HepG2 (cell line): ENCODE measurements at regions not wholly inside any gene's neighbourhood (a gene's known extent, or its start where the extent isn't known, plus 50 kb on each side); places are given as distances from the start of the nearest gene placed in this dataset.
A peak's percentile ranks its signal among the peaks of the same experiment; 100 is the strongest.

Source experiments
- ARHGAP35 ChIP-seq: sonication (generic); formaldehyde crosslinking; IDR thresholded peaks from 2 replicates; pipeline ENCODE4 v1.9.0; 2022; ENCODE audit warnings: mild to moderate bottlenecking, inconsistent platforms, moderate library complexity, missing genetic modification reagents, borderline replicate concordance
- BRCA1 ChIP-seq: sonication (generic); formaldehyde crosslinking; IDR thresholded peaks from 2 replicates; pipeline ENCODE4 v1.4.0; 2020; ENCODE audit warnings: missing genetic modification reagents
- GABPB1 ChIP-seq: IDR thresholded peaks from 2 replicates; pipeline ENCODE4 v1.6.1; 2016; ENCODE audit warnings: mild to moderate bottlenecking, missing genetic modification reagents, moderate library complexity, missing compliant biosample characterization
- HCFC1 ChIP-seq: fragments of 150-350 bp; IDR thresholded peaks from 2 replicates; pipeline ENCODE4 v1.6.1; 2014; ENCODE audit warnings: low read depth, low read length
- IRF2 ChIP-seq: IDR thresholded peaks from 2 replicates; pipeline ENCODE4 v1.6.1; 2018; ENCODE audit warnings: missing genetic modification reagents, missing compliant biosample characterization
- PHF8 ChIP-seq: sonication (generic); formaldehyde crosslinking; IDR thresholded peaks from 2 replicates; pipeline ENCODE4 v1.5.0; 2020; ENCODE audit warnings: missing genetic modification reagents
- REL ChIP-seq: sonication (generic); formaldehyde crosslinking; conservative IDR thresholded peaks from 2 replicates; pipeline ENCODE4 v1.8.0; 2022; ENCODE audit warnings: mild to moderate bottlenecking, missing genetic modification reagents, moderate library complexity
- RORA ChIP-seq: sonication (generic); formaldehyde crosslinking; IDR thresholded peaks from 2 replicates; pipeline ENCODE4 v1.5.0; 2020; ENCODE audit warnings: mild to moderate bottlenecking, missing genetic modification reagents, moderate library complexity
- THYN1 ChIP-seq: sonication (generic); formaldehyde crosslinking; IDR thresholded peaks from 2 replicates; pipeline ENCODE4 v1.8.1; 2023; ENCODE audit warnings: low read depth, mild to moderate bottlenecking, moderate library complexity, missing genetic modification reagents, borderline replicate concordance
- TSC22D2 ChIP-seq: sonication (generic); formaldehyde crosslinking; IDR thresholded peaks from 2 replicates; pipeline ENCODE4 v1.5.1; 2020; ENCODE audit warnings: missing genetic modification reagents, mild to moderate bottlenecking, borderline replicate concordance
- ZMYM3 ChIP-seq: sonication (generic); formaldehyde crosslinking; IDR thresholded peaks from 2 replicates; pipeline ENCODE4 v1.5.1; 2020; ENCODE audit warnings: mild to moderate bottlenecking, missing genetic modification reagents
- ZNF230 ChIP-seq: sonication (generic); formaldehyde crosslinking; IDR thresholded peaks from 2 replicates; pipeline ENCODE4 v1.4.0; 2020; ENCODE audit warnings: mild to moderate bottlenecking, missing genetic modification reagents
- ZNF644 ChIP-seq: IDR thresholded peaks from 2 replicates; pipeline ENCODE4 v1.6.1; 2016; ENCODE audit warnings: low read depth
- ZNF709 ChIP-seq: sonication (generic); formaldehyde crosslinking; IDR thresholded peaks from 2 replicates; pipeline ENCODE4 v1.5.0; 2020; ENCODE audit warnings: mild to moderate bottlenecking, missing genetic modification reagents
- TF ChIP-seq, protein P1 (sequence below): sonication (generic); formaldehyde crosslinking; IDR thresholded peaks from 2 replicates; pipeline ENCODE4 v1.5.0; 2020; ENCODE audit warnings: mild to moderate bottlenecking, missing genetic modification reagents
- TF ChIP-seq, protein P2 (sequence below), 2 experiments: sonication (generic) in 1 of 2; formaldehyde crosslinking in 1 of 2; IDR thresholded peaks; 2 replicates each; pipeline versions ENCODE4 v1.4.0 to v1.6.1; 2016 to 2020; ENCODE audit warnings: borderline replicate concordance in 1 of 2, low read depth in 1 of 2, mild to moderate bottlenecking in 1 of 2, missing genetic modification reagents in 1 of 2
- TF ChIP-seq, protein P3 (sequence below): sonication (generic); formaldehyde crosslinking; IDR thresholded peaks from 2 replicates; pipeline ENCODE4 v1.8.0; 2022; ENCODE audit warnings: mild to moderate bottlenecking, missing genetic modification reagents, moderate library complexity
- TF ChIP-seq, protein P4 (sequence below): sonication (generic); formaldehyde crosslinking; IDR thresholded peaks from 2 replicates; pipeline ENCODE4 v1.5.0; 2020; ENCODE audit warnings: mild to moderate bottlenecking, missing genetic modification reagents, borderline replicate concordance
- TF ChIP-seq, protein P5 (sequence below): sonication (generic); formaldehyde crosslinking; IDR thresholded peaks from 2 replicates; pipeline ENCODE4 v1.5.0; 2020; ENCODE audit warnings: missing genetic modification reagents, mild to moderate bottlenecking, borderline replicate concordance

DNA sequence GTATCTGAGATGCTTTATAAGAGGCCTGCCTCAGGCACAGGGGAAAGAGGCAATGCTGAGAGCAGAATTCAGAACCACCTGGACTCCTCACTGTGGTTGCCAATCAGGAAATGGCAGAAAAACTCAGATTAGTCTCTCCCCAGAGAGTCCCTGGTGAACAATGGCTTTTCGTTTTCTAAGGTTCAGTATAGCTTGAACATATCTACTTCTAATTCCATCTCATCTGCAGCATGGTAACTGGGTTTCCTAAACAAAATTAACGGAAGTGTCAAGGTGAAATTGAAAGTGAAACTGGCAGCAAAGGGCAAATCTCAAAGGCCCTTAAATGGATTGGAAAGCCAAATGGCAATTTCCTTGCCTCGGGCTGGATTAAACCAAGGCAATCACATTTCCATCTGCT is 480.2 kb upstream of the ACVR2A start (continued):
- TF ChIP-seq, protein P1, sequence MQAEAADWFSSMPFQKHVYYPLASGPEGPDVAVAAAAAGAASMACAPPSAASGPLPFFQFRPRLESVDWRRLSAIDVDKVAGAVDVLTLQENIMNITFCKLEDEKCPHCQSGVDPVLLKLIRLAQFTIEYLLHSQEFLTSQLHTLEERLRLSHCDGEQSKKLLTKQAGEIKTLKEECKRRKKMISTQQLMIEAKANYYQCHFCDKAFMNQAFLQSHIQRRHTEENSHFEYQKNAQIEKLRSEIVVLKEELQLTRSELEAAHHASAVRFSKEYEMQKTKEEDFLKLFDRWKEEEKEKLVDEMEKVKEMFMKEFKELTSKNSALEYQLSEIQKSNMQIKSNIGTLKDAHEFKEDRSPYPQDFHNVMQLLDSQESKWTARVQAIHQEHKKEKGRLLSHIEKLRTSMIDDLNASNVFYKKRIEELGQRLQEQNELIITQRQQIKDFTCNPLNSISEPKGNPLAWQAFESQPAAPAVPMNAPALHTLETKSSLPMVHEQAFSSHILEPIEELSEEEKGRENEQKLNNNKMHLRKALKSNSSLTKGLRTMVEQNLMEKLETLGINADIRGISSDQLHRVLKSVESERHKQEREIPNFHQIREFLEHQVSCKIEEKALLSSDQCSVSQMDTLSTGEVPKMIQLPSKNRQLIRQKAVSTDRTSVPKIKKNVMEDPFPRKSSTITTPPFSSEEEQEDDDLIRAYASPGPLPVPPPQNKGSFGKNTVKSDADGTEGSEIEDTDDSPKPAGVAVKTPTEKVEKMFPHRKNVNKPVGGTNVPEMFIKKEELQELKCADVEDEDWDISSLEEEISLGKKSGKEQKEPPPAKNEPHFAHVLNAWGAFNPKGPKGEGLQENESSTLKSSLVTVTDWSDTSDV (CRISPR knock-in tag): no peak
- TF ChIP-seq REL (CRISPR knock-in tag) (no peak), ZNF709 (CRISPR knock-in tag) (0 out of 2 replicates have a peak, but pooled peaks have one; percentile 11), ARHGAP35 (CRISPR knock-in tag) (no peak), ZMYM3 (CRISPR knock-in tag) (no peak), IRF2 (peak; percentile 99), GABPB1 (CRISPR knock-in tag) (peak; percentile 36; the same call in 1 of the 2 replicates), RORA (CRISPR knock-in tag) (no peak), PHF8 (CRISPR knock-in tag) (peak; percentile 28; the same call in 1 of the 2 replicates), HCFC1 (no peak), ZNF230 (CRISPR knock-in tag) (no peak), ZNF644 (CRISPR knock-in tag) (peak; percentile 80), BRCA1 (CRISPR knock-in tag) (no peak), THYN1 (CRISPR knock-in tag) (no peak), TSC22D2 (CRISPR knock-in tag) (no peak)
- TF ChIP-seq, protein P2, sequence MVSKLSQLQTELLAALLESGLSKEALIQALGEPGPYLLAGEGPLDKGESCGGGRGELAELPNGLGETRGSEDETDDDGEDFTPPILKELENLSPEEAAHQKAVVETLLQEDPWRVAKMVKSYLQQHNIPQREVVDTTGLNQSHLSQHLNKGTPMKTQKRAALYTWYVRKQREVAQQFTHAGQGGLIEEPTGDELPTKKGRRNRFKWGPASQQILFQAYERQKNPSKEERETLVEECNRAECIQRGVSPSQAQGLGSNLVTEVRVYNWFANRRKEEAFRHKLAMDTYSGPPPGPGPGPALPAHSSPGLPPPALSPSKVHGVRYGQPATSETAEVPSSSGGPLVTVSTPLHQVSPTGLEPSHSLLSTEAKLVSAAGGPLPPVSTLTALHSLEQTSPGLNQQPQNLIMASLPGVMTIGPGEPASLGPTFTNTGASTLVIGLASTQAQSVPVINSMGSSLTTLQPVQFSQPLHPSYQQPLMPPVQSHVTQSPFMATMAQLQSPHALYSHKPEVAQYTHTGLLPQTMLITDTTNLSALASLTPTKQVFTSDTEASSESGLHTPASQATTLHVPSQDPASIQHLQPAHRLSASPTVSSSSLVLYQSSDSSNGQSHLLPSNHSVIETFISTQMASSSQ (IDR thresholded peaks at IDR 0.05; ENCODE audit: low read depth): no peak
- TF ChIP-seq, protein P2 (CRISPR knock-in tag; IDR thresholded peaks at IDR 0.05; ENCODE audit: borderline replicate concordance): no peak
- TF ChIP-seq, protein P3, sequence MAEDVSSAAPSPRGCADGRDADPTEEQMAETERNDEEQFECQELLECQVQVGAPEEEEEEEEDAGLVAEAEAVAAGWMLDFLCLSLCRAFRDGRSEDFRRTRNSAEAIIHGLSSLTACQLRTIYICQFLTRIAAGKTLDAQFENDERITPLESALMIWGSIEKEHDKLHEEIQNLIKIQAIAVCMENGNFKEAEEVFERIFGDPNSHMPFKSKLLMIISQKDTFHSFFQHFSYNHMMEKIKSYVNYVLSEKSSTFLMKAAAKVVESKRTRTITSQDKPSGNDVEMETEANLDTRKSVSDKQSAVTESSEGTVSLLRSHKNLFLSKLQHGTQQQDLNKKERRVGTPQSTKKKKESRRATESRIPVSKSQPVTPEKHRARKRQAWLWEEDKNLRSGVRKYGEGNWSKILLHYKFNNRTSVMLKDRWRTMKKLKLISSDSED (CRISPR knock-in tag): no peak
- TF ChIP-seq, protein P4, sequence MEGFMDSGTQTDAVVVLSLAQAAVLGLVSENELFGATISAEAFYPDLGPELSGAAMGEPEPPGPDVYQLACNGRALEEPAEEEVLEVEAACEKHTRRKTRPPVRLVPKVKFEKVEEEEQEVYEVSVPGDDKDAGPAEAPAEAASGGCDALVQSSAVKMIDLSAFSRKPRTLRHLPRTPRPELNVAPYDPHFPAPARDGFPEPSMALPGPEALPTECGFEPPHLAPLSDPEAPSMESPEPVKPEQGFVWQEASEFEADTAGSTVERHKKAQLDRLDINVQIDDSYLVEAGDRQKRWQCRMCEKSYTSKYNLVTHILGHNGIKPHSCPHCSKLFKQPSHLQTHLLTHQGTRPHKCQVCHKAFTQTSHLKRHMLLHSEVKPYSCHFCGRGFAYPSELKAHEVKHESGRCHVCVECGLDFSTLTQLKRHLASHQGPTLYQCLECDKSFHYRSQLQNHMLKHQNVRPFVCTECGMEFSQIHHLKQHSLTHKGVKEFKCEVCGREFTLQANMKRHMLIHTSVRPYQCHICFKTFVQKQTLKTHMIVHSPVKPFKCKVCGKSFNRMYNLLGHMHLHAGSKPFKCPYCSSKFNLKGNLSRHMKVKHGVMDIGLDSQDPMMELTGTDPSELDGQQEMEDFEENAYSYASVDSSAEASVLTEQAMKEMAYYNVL (CRISPR knock-in tag): no peak
- TF ChIP-seq, protein P5, sequence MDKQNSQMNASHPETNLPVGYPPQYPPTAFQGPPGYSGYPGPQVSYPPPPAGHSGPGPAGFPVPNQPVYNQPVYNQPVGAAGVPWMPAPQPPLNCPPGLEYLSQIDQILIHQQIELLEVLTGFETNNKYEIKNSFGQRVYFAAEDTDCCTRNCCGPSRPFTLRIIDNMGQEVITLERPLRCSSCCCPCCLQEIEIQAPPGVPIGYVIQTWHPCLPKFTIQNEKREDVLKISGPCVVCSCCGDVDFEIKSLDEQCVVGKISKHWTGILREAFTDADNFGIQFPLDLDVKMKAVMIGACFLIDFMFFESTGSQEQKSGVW: no peak
